Tibial nerve (tissue), 4 donors: ENCODE measurements at regions not wholly inside any gene's neighbourhood (a gene's known extent, or its start where the extent isn't known, plus 50 kb on each side); places are given as distances from the start of the nearest gene placed in this dataset.

ENCODE experiments used
- DNase-seq, 2 donors: peaks; one replicate each; pipeline ENCODE4 v3.0.0-alpha.2; 2019; ENCODE audit warnings: low spot score in 2 of 2
- H3K27ac ChIP-seq, 4 donors: fragments of 200-600 bp; sonication (generic) in 3 of 4; one replicate each; pipeline ENCODE4 v1.5.1; 2017 to 2019; ENCODE audit warnings: mild to moderate bottlenecking in 1 of 4
- H3K27me3 ChIP-seq, 2 donors: fragments of 200-600 bp; sonication (generic) in 1 of 2; one replicate each; pipeline versions ENCODE4 v1.5.1 to v1.6.0; 2017 to 2019
- H3K36me3 ChIP-seq, 3 donors: fragments of 200-600 bp; sonication (generic); one replicate each; pipeline ENCODE4 v1.5.1; 2018 to 2019
- H3K4me1 ChIP-seq, 4 donors: fragments of 200-600 bp; sonication (generic) in 3 of 4; one replicate each; pipeline ENCODE4 v1.5.1; 2017 to 2019
- H3K4me3 ChIP-seq, 4 donors: fragments of 200-600 bp; sonication (generic) in 3 of 4; one replicate each; pipeline ENCODE4 v1.5.1; 2017 to 2019; ENCODE audit warnings: mild to moderate bottlenecking in 1 of 4, moderate library complexity in 1 of 4
- H3K9me3 ChIP-seq, 4 donors: fragments of 200-600 bp; sonication (generic) in 3 of 4; one replicate each; pipeline ENCODE4 v1.5.1; 2017 to 2019
- EP300 ChIP-seq, 2 donors: sonication (generic); formaldehyde crosslinking; IDR thresholded peaks; one replicate each; pipeline ENCODE4 v1.6.1; 2017; ENCODE audit warnings: antibody characterized with exemption in 2 of 2, mild to moderate bottlenecking in 1 of 2
- POLR2A ChIP-seq, 2 donors: fragments of 450-650 bp; IDR thresholded peaks; one replicate each; pipeline ENCODE4 v1.6.1; 2017; ENCODE audit warnings: antibody characterized with exemption in 2 of 2, mild to moderate bottlenecking in 2 of 2, moderate library complexity in 2 of 2
- WGBS, 2 donors: methylation state at CpG; one replicate each; pipeline ENCODE4 v1.1.5; 2018; 5-methylcytosine and 5-hydroxymethylcytosine counted together
- TF ChIP-seq, protein P1 (sequence below), 5 experiments: fragments of 200-600 bp in 3 of 5; fragments of 450-650 bp in 2 of 5; sonication (generic) in 3 of 5; IDR thresholded peaks; one replicate each; pipeline ENCODE4 v1.5.1; 2016 to 2019; ENCODE audit warnings: antibody characterized with exemption in 5 of 5, mild to moderate bottlenecking in 3 of 5, moderate library complexity in 2 of 5

GRCh38 chr10:21100871-21101514 is 203.9 kb upstream of the NEBL start:
- peak overlapping the region in 2 of 4 donors; percentile 44 to 65 for H3K27ac ChIP-seq
- H3K4me1 ChIP-seq, result peaks cover 0 to 23% (median 8%) of the 10 kb centered on the region in 4 donors
- no peaks in the 10 kb centered on the region for H3K36me3 ChIP-seq
- H3K27me3 ChIP-seq, result no peaks in the 10 kb centered on the region
- TF ChIP-seq EP300 (IDR thresholded peaks at IDR 0.05) (peak in 1 of 2 donors; percentile 43), POLR2A (IDR thresholded peaks at IDR 0.05) (no peak)
- TF ChIP-seq, protein P1, sequence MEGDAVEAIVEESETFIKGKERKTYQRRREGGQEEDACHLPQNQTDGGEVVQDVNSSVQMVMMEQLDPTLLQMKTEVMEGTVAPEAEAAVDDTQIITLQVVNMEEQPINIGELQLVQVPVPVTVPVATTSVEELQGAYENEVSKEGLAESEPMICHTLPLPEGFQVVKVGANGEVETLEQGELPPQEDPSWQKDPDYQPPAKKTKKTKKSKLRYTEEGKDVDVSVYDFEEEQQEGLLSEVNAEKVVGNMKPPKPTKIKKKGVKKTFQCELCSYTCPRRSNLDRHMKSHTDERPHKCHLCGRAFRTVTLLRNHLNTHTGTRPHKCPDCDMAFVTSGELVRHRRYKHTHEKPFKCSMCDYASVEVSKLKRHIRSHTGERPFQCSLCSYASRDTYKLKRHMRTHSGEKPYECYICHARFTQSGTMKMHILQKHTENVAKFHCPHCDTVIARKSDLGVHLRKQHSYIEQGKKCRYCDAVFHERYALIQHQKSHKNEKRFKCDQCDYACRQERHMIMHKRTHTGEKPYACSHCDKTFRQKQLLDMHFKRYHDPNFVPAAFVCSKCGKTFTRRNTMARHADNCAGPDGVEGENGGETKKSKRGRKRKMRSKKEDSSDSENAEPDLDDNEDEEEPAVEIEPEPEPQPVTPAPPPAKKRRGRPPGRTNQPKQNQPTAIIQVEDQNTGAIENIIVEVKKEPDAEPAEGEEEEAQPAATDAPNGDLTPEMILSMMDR (IDR thresholded peaks at IDR 0.05), result no peak
- H3K4me3 ChIP-seq, result no peak overlapping the region
- no peaks in the 10 kb centered on the region for H3K9me3 ChIP-seq
- no peak for DNase-seq
- 33 to 42% methylated on average over 7 of the region's 7 CpGs for WGBS, 2 donors

- Histone ChIP-seq H3K9me3 (no peaks in the 10 kb centered on the region), H3K4me3 (peak overlapping the region in 1 of 4 donors; percentile 4), H3K4me1 (peaks cover 0 to 23% (median 8%) of the 10 kb centered on the region in 4 donors), H3K36me3 (no peaks in the 10 kb centered on the region), H3K27me3 (no peaks in the 10 kb centered on the region), H3K27ac (peak overlapping the region in 2 of 4 donors; percentile 44 to 65)
- no peak for DNase-seq
- TF ChIP-seq, protein P1 (IDR thresholded peaks at IDR 0.05), result no peak
- TF ChIP-seq EP300 (IDR thresholded peaks at IDR 0.05) (no peak), POLR2A (IDR thresholded peaks at IDR 0.05) (no peak)
- WGBS, 2 donors, result 40 to 49% methylated on average over 12 of the region's 12 CpGs
These were observed 203.1 kb upstream of the NEBL start for GRCh38 chr10:21100190-21100589.

DNA sequence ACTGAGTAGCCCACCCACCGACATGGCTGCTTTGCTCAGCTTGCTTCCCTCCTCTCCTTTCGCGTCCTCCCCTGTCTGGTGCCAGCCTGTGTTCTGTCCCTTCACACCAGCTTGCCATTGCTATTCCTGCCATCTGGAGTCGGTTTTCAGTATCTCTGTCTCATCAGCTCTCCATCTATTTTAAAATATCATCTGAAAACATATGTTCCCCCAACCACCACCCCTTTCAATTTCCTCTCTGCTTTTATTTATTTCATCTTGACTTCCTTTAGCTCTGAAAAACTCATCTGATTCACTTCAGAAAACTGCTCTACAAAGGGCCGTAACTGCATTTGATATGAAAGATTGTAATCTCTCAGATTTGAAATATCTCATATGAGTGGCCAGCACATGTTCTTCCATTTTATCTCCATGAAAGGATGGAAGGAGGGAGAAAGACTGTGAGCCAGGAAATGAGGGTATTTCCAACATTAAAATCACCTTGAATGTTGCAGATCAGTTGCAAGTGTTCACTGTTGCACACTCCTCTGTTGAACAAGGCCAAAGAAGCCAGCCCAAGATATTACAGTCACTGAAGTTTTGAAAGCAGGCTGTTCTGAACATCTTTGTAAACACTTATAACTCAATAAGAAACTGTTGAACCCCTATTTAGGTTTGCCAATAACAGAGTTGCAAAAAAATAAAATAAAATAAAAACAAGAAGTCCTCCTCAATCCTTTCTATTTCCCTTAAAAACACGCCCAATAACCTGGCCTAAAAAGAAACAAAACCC is 202.4 kb upstream of the NEBL start:
- Histone ChIP-seq H3K4me1 (peaks cover 0 to 23% (median 8%) of the 10 kb centered on the region in 4 donors), H3K36me3 (no peaks in the 10 kb centered on the region), H3K27ac (peak overlapping the region in 2 of 4 donors; percentile 44 to 65), H3K27me3 (no peaks in the 10 kb centered on the region), H3K9me3 (no peaks in the 10 kb centered on the region), H3K4me3 (no peak overlapping the region)
- DNase-seq, result no peak
- WGBS, 2 donors, result 74 to 78% methylated on average over 6 of the region's 6 CpGs
- TF ChIP-seq POLR2A (IDR thresholded peaks at IDR 0.05), result no peak
- TF ChIP-seq, protein P1 (IDR thresholded peaks at IDR 0.05), result no peak
- TF ChIP-seq EP300 (IDR thresholded peaks at IDR 0.05), result no peak

- no peaks in the 10 kb centered on the region for H3K36me3 ChIP-seq
- H3K9me3 ChIP-seq, result no peaks in the 10 kb centered on the region
- H3K27ac ChIP-seq, result no peak overlapping the region
- peaks cover 0 to 23% (median 8%) of the 10 kb centered on the region in 4 donors for H3K4me1 ChIP-seq
- TF ChIP-seq, protein P1 (IDR thresholded peaks at IDR 0.05), result no peak
- TF ChIP-seq EP300 (IDR thresholded peaks at IDR 0.05) (no peak), POLR2A (IDR thresholded peaks at IDR 0.05) (no peak)
- DNase-seq, result no peak
- no peaks in the 10 kb centered on the region for H3K27me3 ChIP-seq
- WGBS, 2 donors, result 86 to 88% methylated on average over 5 of the region's 5 CpGs
- H3K4me3 ChIP-seq, result no peak overlapping the region
These were observed 200.8 kb upstream of the NEBL start for GRCh38 chr10:21097926-21098355.

DNA sequence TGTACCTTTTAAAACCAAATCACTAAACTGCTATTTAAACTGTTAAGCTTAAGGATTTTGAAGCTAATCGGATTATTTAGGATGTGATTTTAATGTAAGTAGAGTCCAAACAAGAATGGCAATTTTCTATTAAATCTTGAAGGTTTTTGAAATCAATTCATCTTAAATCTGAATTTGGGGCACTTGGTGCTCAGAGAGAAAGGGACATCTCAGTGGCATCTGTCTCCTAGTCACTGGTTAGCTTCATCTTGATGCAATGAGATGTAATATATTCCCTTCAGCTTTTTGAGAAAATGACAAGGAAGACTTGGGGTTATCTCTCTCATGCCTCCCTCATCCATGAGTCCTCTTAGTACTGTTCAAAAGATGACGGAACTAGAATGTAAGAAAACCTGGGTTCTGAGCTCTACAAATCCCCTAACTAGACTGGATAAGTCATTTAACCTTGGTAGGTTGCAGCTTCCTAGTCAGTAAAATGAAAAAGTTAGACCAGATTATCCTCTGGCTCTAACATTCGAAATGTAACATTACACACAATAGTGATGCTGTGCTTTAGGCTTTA is 198.5 kb upstream of the NEBL start:
- peaks cover 0 to 13% (median 4%) of the 10 kb centered on the region in 4 donors for H3K4me1 ChIP-seq
- no peak overlapping the region for H3K27ac ChIP-seq
- 96 to 99% methylated on average over 3 of the region's 3 CpGs for WGBS, 2 donors
- no peaks in the 10 kb centered on the region for H3K36me3 ChIP-seq
- no peak overlapping the region for H3K4me3 ChIP-seq
- TF ChIP-seq POLR2A (IDR thresholded peaks at IDR 0.05), result no peak
- TF ChIP-seq, protein P1 (IDR thresholded peaks at IDR 0.05), result no peak
- TF ChIP-seq EP300 (IDR thresholded peaks at IDR 0.05), result no peak
- DNase-seq, result no peak
- no peaks in the 10 kb centered on the region for H3K27me3 ChIP-seq
- H3K9me3 ChIP-seq, result no peaks in the 10 kb centered on the region
